Sigmoid colon (tissue), 3 donors: ENCODE measurements at regions not wholly inside any gene's neighbourhood (a gene's known extent, or its start where the extent isn't known, plus 50 kb on each side); places are given as distances from the start of the nearest gene placed in this dataset.

Experiments used
- small RNA-seq, 3 donors: library from RNA; depleted of rRNA; stranded (forward); fragments of <200 nt; gene quantifications; one replicate each; pipeline ENCODE3, GENCODE V24; 2016

Small RNA genes in the stretch of these regions (small RNA-seq; reads per million reads assigned to genes)
- 0 reads per million in 3 donors for gene RF00635
